PC-3 (cell line): ENCODE measurements at regions not wholly inside any gene's neighbourhood (a gene's known extent, or its start where the extent isn't known, plus 50 kb on each side); places are given as distances from the start of the nearest gene placed in this dataset.

Source experiments
- ATAC-seq: fragments of 200-7000 bp; cut with Tn5 transposase; 2 replicates; pipeline ENCODE4 v1.9.1; 2020; ENCODE audit warnings: mild to moderate bottlenecking, moderate library complexity
- BruUV-seq: library from RNA; stranded (reverse); fragments of 400-500 nt; replicated peaks from 2 replicates; lab custom pipeline; 2021; lab: Mats Ljungman, UMichigan
- CTCF ChIA-PET: fragments of 300-600 bp; sonication (Branson Sonifier 250); formaldehyde crosslinking; loops from one replicate; lab custom pipeline; 2022; ENCODE audit warnings: antibody characterized with exemption; lab: Charles Lee
- POLR2A ChIA-PET: fragments of 300-600 bp; sonication (Branson Sonifier 250); formaldehyde crosslinking; loops from one replicate; lab custom pipeline; 2022; ENCODE audit warnings: antibody characterized with exemption; ENCODE audit not compliant: unreplicated experiment; lab: Charles Lee
- DNase-seq: peaks from one replicate; pipeline ENCODE4 v3.0.0-alpha.2; 2015
- H2AFZ ChIP-seq: fragments of 300-600 bp; sonication (generic); 2 replicates; pipeline ENCODE4 v1.6.0; 2016; ENCODE audit warnings: antibody characterized with exemption, low read length
- H3F3A ChIP-seq: fragments of 300-600 bp; sonication (generic); one replicate; pipeline ENCODE4 v1.6.0; 2017; ENCODE audit warnings: antibody characterized with exemption, low read length, control low read depth, mild to moderate bottlenecking; ENCODE audit not compliant: unreplicated experiment
- H3K27ac ChIP-seq: fragments of 300-600 bp; sonication (generic); 2 replicates; pipeline ENCODE4 v1.5.1; 2016; ENCODE audit warnings: mild to moderate bottlenecking, low read length
- H3K27me3 ChIP-seq: fragments of 300-600 bp; sonication (generic); 2 replicates; pipeline ENCODE4 v1.6.1; 2016; ENCODE audit warnings: low read length, mixed read lengths
- H3K36me3 ChIP-seq: fragments of 300-600 bp; sonication (generic); 2 replicates; pipeline ENCODE4 v1.6.1; 2016; ENCODE audit warnings: low read depth, mixed run types, low read length, mixed read lengths
- H3K4me1 ChIP-seq: fragments of 300-600 bp; sonication (generic); 2 replicates; pipeline ENCODE4 v1.5.1; 2016; ENCODE audit warnings: low read length; ENCODE audit not compliant: insufficient read depth
- H3K4me2 ChIP-seq: fragments of 300-600 bp; sonication (generic); 2 replicates; pipeline ENCODE4 v1.6.0; 2016; ENCODE audit warnings: low read length
- H3K4me3 ChIP-seq: fragments of 300-600 bp; sonication (generic); 2 replicates; pipeline ENCODE4 v1.5.1; 2016; ENCODE audit warnings: mild to moderate bottlenecking, low read length, mixed read lengths
- H3K79me2 ChIP-seq: fragments of 300-600 bp; sonication (generic); 2 replicates; pipeline ENCODE4 v1.6.1; 2017; ENCODE audit warnings: low read length, mixed read lengths
- H3K9ac ChIP-seq: fragments of 300-600 bp; sonication (generic); 2 replicates; pipeline ENCODE4 v1.6.0; 2016; ENCODE audit warnings: mild to moderate bottlenecking, low read length
- H3K9me2 ChIP-seq: fragments of 300-600 bp; sonication (generic); replicated peaks from 2 replicates; pipeline ENCODE4 v1.6.1; 2016; ENCODE audit warnings: mixed run types, low read length, mixed read lengths
- H3K9me3 ChIP-seq: fragments of 300-600 bp; sonication (generic); 2 replicates; pipeline ENCODE4 v1.6.1; 2016; ENCODE audit warnings: low read length, mixed read lengths
- H4K20me1 ChIP-seq: fragments of 300-600 bp; sonication (generic); 2 replicates; pipeline ENCODE4 v1.6.1; 2016; ENCODE audit warnings: low read length, mixed read lengths
- EZH2 ChIP-seq: fragments of 300-600 bp; sonication (generic); IDR thresholded peaks from one replicate; pipeline ENCODE4 v1.6.1; 2017; ENCODE audit warnings: antibody characterized with exemption, mild to moderate bottlenecking, low read length; ENCODE audit not compliant: unreplicated experiment
- EZH2phosphoT487 ChIP-seq: fragments of 300-600 bp; sonication (generic); IDR thresholded peaks from 2 replicates; pipeline ENCODE4 v1.6.1; 2018; ENCODE audit warnings: mild to moderate bottlenecking, antibody characterized with exemption, low read length, borderline replicate concordance
- intact Hi-C: fragments of 100-400 bp; cut with micrococcal nuclease; formaldehyde crosslinking; loops from 2 replicates; pipeline ENCODE4 v1.9.0; 2023
- TF ChIP-seq, protein P1 (sequence below): fragments of 300-600 bp; sonication (generic); conservative IDR thresholded peaks from 2 replicates; pipeline ENCODE4 v1.5.1; 2017; ENCODE audit warnings: antibody characterized with exemption, low read depth, mild to moderate bottlenecking, low read length

DNA sequence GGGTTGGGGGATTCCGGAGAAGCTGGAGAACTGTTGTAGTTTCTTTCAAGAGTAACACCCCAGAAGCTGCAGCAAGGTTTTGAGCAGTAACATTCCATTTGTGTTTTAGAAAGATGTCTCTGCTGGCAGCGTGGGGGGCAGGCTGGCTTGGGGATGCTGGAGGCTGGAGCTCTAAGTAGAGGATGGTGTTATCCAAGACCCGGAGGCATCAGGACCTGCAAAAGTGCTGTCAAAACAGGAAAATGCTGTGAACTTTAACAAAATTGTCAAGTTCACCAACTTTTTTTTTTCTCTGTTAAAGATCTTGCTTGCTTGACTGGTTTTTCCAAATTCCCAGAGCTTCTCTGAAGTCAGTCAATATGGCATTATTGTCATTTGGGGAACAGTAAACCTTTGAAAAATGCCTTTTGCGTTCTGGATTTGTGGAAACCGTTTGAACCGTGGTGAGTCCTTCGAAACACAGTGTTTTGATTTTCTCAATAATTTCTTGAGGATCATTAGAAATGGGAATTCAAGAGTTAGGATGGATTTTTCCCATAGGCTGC, 189.6 kb upstream of the NLRP1 start:
- H3K4me3 ChIP-seq, result no peak overlapping the region
- no peak overlapping the region for H3K4me2 ChIP-seq
- H3K27me3 ChIP-seq, result no peaks in the 10 kb centered on the region
- H3K9me3 ChIP-seq, result no peaks in the 10 kb centered on the region
- TF ChIP-seq EZH2 (no peak), EZH2phosphoT487 (no peak)
- TF ChIP-seq, protein P1, sequence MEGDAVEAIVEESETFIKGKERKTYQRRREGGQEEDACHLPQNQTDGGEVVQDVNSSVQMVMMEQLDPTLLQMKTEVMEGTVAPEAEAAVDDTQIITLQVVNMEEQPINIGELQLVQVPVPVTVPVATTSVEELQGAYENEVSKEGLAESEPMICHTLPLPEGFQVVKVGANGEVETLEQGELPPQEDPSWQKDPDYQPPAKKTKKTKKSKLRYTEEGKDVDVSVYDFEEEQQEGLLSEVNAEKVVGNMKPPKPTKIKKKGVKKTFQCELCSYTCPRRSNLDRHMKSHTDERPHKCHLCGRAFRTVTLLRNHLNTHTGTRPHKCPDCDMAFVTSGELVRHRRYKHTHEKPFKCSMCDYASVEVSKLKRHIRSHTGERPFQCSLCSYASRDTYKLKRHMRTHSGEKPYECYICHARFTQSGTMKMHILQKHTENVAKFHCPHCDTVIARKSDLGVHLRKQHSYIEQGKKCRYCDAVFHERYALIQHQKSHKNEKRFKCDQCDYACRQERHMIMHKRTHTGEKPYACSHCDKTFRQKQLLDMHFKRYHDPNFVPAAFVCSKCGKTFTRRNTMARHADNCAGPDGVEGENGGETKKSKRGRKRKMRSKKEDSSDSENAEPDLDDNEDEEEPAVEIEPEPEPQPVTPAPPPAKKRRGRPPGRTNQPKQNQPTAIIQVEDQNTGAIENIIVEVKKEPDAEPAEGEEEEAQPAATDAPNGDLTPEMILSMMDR, result no peak
- no peak overlapping the region for H2AFZ ChIP-seq
- DNase-seq (no peak), ATAC-seq (no peak)
- POLR2A ChIA-PET, result no interaction called here
- no peak overlapping the region for H3K27ac ChIP-seq
- no peak overlapping the region for H3K9ac ChIP-seq
- CTCF ChIA-PET, result no interaction called here
- no peaks in the 10 kb centered on the region for H3K79me2 ChIP-seq
- no peaks in the 10 kb centered on the region for H4K20me1 ChIP-seq
- no peaks in the 10 kb centered on the region for H3F3A ChIP-seq
- no peaks in the 10 kb centered on the region for H3K36me3 ChIP-seq
- H3K9me2 ChIP-seq, result no peaks in the 10 kb centered on the region
- intact Hi-C loops, result no loop called here
- H3K4me1 ChIP-seq, result peaks cover 28% of the 10 kb centered on the region
- no TSS peak for BruUV-seq

DNA sequence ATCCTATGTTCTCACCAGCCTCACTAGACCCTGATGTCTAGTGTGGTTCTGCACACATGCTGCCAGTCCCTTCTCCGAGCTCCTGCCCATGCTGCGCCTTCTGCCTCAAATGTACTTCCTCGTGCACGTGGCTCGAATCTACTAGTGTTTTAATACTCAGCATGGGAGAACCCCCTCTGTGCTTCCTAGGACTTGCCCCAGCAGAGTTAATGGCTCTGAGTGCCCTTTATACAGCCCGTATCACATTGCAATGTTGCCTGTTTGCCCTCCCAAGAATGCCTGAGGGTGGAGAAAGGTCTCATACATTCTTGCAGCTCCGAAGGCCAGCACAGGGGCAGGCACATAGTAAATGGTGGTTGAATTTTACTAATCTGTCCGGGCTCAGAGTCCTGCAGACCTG, 190.8 kb upstream of the NLRP1 start:
- Histone ChIP-seq H3K9me2 (no peaks in the 10 kb centered on the region), H3K79me2 (no peaks in the 10 kb centered on the region), H2AFZ (no peak overlapping the region), H3K4me3 (no peak overlapping the region), H3F3A (no peaks in the 10 kb centered on the region), H3K36me3 (no peaks in the 10 kb centered on the region), H3K4me2 (no peak overlapping the region), H3K9ac (no peak overlapping the region), H3K4me1 (peaks cover 30% of the 10 kb centered on the region), H3K27ac (0 out of 2 replicates have a peak overlapping the region, but pooled peaks have one; percentile 83), H3K9me3 (no peaks in the 10 kb centered on the region), H3K27me3 (no peaks in the 10 kb centered on the region), H4K20me1 (no peaks in the 10 kb centered on the region)
- no peak for DNase-seq
- ChIA-PET CTCF (no interaction called here), POLR2A (no interaction called here)
- TF ChIP-seq, protein P1, result no peak
- TF ChIP-seq EZH2phosphoT487 (no peak), EZH2 (no peak)
- intact Hi-C loops, result no loop called here
- no peak for ATAC-seq
- BruUV-seq, result no TSS peak

DNA sequence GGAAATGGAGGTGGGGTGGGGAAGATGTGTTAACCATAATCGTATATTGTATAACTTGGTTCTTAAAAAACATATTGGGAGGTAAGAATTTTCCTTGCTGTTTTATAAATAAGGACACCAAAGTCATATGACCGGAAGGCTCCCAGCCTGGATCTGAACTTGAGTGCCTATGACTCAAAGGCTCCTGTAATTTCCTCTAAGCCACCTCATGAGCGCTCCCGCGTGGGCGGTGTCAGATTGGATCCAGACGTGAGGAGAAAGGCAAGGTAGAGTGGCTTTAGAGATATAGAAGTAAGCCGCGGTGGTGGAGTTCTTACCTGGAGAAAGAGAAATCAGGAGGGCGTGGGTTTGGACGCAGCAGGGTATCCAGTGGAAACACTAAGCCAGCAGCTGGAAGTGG, 196.2 kb upstream of the NLRP1 start:
- Histone ChIP-seq H3K27me3 (no peaks in the 10 kb centered on the region), H2AFZ (0 out of 2 replicates have a peak overlapping the region, but pooled peaks have one; percentile 14), H3K9me2 (no peaks in the 10 kb centered on the region), H3K9ac (peak overlapping the region; percentile 45), H3K36me3 (no peaks in the 10 kb centered on the region), H3K9me3 (no peaks in the 10 kb centered on the region), H3F3A (no peaks in the 10 kb centered on the region), H3K4me3 (no peak overlapping the region), H3K27ac (peak overlapping the region; percentile 51), H4K20me1 (no peaks in the 10 kb centered on the region), H3K4me1 (peaks cover 52% of the 10 kb centered on the region), H3K4me2 (peak overlapping the region; percentile 21; the same call in 1 of the 2 replicates), H3K79me2 (no peaks in the 10 kb centered on the region)
- no TSS peak for BruUV-seq
- CTCF ChIA-PET, result no interaction called here
- intact Hi-C loops, result loop anchor here (1.0 to 10.0 kb wide), 3 partner anchors 104 to 284 kb away; no protein-coding TSS in a partner anchor
- DNase-seq, result peak; percentile 80
- POLR2A ChIA-PET, result no interaction called here
- TF ChIP-seq EZH2phosphoT487, result no peak
- TF ChIP-seq, protein P1, result peak; percentile 53
- TF ChIP-seq EZH2, result no peak
- 0 out of 2 replicates have a peak, but pooled peaks have one; percentile 23 for ATAC-seq
